Sigmoid colon (tissue), 4 donors: ENCODE measurements at regions not wholly inside any gene's neighbourhood (a gene's known extent, or its start where the extent isn't known, plus 50 kb on each side); places are given as distances from the start of the nearest gene placed in this dataset.

Source experiments
- CTCF ChIP-seq, 4 experiments: fragments of 450-650 bp in 3 of 4; fragments of 200-600 bp in 1 of 4; IDR thresholded peaks; one replicate each; pipeline ENCODE4 v1.5.1; 2016 to 2019; ENCODE audit warnings: antibody characterized with exemption in 4 of 4, mild to moderate bottlenecking in 3 of 4, moderate library complexity in 2 of 4
- EP300 ChIP-seq, 4 donors: sonication (generic); formaldehyde crosslinking; IDR thresholded peaks; one replicate each; pipeline ENCODE4 v1.6.1; 2017; ENCODE audit warnings: antibody characterized with exemption in 4 of 4
- POLR2A ChIP-seq, 2 donors: fragments of 450-650 bp; IDR thresholded peaks; one replicate each; pipeline ENCODE4 v1.6.1; 2016; ENCODE audit warnings: antibody characterized with exemption in 2 of 2, mild to moderate bottlenecking in 2 of 2, moderate library complexity in 2 of 2
- POLR2AphosphoS5 ChIP-seq, 4 donors: sonication (generic); formaldehyde crosslinking; IDR thresholded peaks; one replicate each; pipeline ENCODE4 v1.6.1; 2017; ENCODE audit warnings: antibody characterized with exemption in 4 of 4

- no peak for TF ChIP-seq CTCF (IDR thresholded peaks at IDR 0.05)
- TF ChIP-seq POLR2A (IDR thresholded peaks at IDR 0.05) = no peak
- no peak for TF ChIP-seq POLR2AphosphoS5 (IDR thresholded peaks at IDR 0.05)
- TF ChIP-seq EP300 (IDR thresholded peaks at IDR 0.05) = no peak
Observed at GRCh38 chr16:22425847-22426246, 51.4 kb upstream of the CDR2 start.
